RWPE2 (cell line): ENCODE measurements at regions not wholly inside any gene's neighbourhood (a gene's known extent, or its start where the extent isn't known, plus 50 kb on each side); places are given as distances from the start of the nearest gene placed in this dataset.

Experiments used
- ATAC-seq: fragments of 200-7000 bp; cut with Tn5 transposase; 3 replicates; pipeline ENCODE4 v1.9.1; 2021; ENCODE audit warnings: low read depth
- DNase-seq: peaks from one replicate; pipeline ENCODE4 v3.0.0-alpha.2; 2020; ENCODE audit warnings: low spot score
- H3K27ac ChIP-seq: fragments of 450-650 bp; 2 replicates; pipeline ENCODE4 v1.5.1; 2017; ENCODE audit warnings: mild to moderate bottlenecking; ENCODE audit not compliant: poor library complexity, severe bottlenecking
- H3K27me3 ChIP-seq: fragments of 250-450 bp; sonication (Bioruptor Pico); 2 replicates; pipeline ENCODE4 v1.5.1; 2021; ENCODE audit warnings: mild to moderate bottlenecking, moderate library complexity; ENCODE audit not compliant: insufficient read depth, poor library complexity, severe bottlenecking
- H3K36me3 ChIP-seq: fragments of 250-450 bp; sonication (Bioruptor Pico); 2 replicates; pipeline ENCODE4 v1.5.1; 2020; ENCODE audit warnings: low read depth, mild to moderate bottlenecking, moderate library complexity
- H3K4me1 ChIP-seq: fragments of 250-450 bp; sonication (Bioruptor Pico); 2 replicates; pipeline ENCODE4 v1.5.1; 2021; ENCODE audit warnings: mild to moderate bottlenecking, moderate library complexity; ENCODE audit not compliant: insufficient read depth, poor library complexity, severe bottlenecking
- H3K4me3 ChIP-seq: fragments of 250-450 bp; sonication (Bioruptor Pico); 2 replicates; pipeline ENCODE4 v1.5.1; 2021; ENCODE audit warnings: mild to moderate bottlenecking, moderate library complexity; ENCODE audit not compliant: severe bottlenecking
- H3K9me3 ChIP-seq: fragments of 250-450 bp; sonication (Bioruptor Pico); 2 replicates; pipeline ENCODE4 v1.5.1; 2021; ENCODE audit warnings: mild to moderate bottlenecking, moderate library complexity; ENCODE audit not compliant: severe bottlenecking
- TF ChIP-seq, protein P1 (sequence below): fragments of 450-650 bp; IDR thresholded peaks from one replicate; pipeline ENCODE4 v1.5.1; 2017; ENCODE audit warnings: mild to moderate bottlenecking, moderate library complexity; ENCODE audit not compliant: poor library complexity, severe bottlenecking

DNA sequence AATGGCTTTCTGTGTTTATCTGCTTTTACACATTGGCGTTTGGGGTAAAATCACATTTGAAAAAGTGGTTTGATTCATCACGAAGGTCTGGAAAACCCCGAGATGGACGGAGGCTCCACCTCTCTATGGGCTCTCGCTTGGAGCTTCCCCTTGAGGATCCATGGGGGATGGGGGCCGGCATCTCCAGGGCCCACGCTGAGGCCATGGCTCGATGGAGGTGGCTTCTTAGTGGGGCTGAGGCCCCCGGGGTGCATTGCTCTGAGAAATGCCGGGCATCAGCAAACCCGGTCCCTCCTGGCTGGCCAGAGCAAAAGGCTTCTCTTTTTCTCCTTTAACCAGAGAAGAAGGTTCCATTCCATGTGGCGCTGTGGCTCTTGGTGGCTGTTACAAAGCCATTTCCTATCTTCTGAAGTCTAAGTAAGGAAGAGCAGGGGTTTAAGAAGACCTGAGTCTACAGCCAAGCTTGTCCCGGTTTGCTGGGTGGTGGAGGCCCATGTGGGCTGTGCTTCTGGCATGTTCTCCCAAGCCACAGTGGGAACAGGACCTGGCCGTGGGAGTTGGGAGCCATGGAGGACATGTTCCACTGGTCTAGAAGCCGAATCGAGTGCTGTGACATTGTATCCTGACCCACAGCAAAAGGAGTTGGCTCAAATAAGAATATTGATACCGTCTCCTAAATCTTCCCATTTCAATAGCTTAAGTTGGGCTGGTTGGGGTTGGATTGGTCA is 243.5 kb upstream of the PITRM1 start:
- Histone ChIP-seq H3K36me3 (no peaks in the 10 kb centered on the region), H3K9me3 (no peaks in the 10 kb centered on the region), H3K27me3 (no peaks in the 10 kb centered on the region), H3K4me1 (no peaks in the 10 kb centered on the region), H3K27ac (no peak overlapping the region), H3K4me3 (no peak overlapping the region)
- TF ChIP-seq, protein P1, sequence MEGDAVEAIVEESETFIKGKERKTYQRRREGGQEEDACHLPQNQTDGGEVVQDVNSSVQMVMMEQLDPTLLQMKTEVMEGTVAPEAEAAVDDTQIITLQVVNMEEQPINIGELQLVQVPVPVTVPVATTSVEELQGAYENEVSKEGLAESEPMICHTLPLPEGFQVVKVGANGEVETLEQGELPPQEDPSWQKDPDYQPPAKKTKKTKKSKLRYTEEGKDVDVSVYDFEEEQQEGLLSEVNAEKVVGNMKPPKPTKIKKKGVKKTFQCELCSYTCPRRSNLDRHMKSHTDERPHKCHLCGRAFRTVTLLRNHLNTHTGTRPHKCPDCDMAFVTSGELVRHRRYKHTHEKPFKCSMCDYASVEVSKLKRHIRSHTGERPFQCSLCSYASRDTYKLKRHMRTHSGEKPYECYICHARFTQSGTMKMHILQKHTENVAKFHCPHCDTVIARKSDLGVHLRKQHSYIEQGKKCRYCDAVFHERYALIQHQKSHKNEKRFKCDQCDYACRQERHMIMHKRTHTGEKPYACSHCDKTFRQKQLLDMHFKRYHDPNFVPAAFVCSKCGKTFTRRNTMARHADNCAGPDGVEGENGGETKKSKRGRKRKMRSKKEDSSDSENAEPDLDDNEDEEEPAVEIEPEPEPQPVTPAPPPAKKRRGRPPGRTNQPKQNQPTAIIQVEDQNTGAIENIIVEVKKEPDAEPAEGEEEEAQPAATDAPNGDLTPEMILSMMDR: no peak
- no peak for ATAC-seq
- DNase-seq: no peak

DNA sequence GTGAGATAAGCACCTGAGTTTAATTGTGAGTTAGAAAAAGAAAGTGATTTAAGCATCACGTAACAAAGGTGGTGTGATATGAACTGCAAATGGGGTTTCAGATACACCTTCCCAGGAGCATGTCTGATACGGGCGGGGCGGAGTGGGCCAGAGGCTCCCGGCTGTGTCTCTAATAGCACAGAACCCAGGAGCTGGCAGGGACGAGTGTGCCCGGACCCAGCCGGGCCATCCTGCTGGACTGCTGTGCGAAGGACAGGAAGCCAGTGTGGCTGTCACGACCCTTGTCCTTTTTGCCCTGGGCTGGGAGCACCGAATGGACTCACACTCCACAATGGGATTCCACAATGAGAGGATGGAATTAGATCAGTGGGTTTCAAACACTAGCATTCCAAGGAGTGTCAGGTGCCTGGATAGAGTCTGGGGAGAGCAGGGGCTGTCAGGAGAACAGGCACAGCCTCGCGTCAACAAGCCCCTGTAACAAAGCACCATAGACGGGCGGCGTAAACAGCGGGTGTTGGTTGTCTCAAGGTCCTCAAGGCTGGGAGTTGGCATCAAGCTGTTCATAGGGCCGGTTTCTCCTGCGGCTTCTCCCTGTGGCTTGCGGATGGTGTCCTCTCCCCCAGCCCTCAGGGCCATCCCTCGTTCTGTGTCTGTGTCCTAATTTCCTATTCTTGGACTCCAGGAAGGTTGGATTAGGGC is 242.6 kb upstream of the PITRM1 start:
- H3K27me3 ChIP-seq: no peaks in the 10 kb centered on the region
- no peak for ATAC-seq
- TF ChIP-seq, protein P1: no peak

DNA sequence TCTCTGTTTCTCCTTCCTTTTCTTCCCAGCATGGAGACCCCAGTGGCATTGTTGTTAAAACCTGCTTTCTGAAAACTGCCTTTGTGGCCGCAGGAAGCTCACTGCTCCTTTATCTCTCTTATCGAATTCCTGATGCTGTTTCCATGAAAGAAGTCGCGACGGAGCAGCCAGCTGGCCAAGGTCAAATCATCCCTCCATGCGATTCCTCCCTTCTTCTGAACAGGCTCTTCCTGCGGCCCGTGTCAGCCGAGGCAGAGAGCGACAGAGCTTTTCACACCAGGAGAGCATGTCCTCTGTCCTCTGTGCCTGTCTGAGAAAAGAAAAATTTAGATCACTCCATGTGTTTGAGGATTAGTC is 242.1 kb upstream of the PITRM1 start:
- Histone ChIP-seq H3K4me3 (no peak overlapping the region), H3K4me1 (no peaks in the 10 kb centered on the region), H3K27me3 (no peaks in the 10 kb centered on the region), H3K36me3 (no peaks in the 10 kb centered on the region), H3K27ac (no peak overlapping the region), H3K9me3 (no peaks in the 10 kb centered on the region)
- TF ChIP-seq, protein P1: no peak
- no peak for DNase-seq
- no peak for ATAC-seq

More for the DNA sequence above, 242.6 kb upstream of the PITRM1 start:
- Histone ChIP-seq H3K36me3 (no peaks in the 10 kb centered on the region), H3K4me1 (no peaks in the 10 kb centered on the region), H3K27ac (no peak overlapping the region), H3K4me3 (no peak overlapping the region), H3K9me3 (no peaks in the 10 kb centered on the region)
- no peak for DNase-seq

DNA sequence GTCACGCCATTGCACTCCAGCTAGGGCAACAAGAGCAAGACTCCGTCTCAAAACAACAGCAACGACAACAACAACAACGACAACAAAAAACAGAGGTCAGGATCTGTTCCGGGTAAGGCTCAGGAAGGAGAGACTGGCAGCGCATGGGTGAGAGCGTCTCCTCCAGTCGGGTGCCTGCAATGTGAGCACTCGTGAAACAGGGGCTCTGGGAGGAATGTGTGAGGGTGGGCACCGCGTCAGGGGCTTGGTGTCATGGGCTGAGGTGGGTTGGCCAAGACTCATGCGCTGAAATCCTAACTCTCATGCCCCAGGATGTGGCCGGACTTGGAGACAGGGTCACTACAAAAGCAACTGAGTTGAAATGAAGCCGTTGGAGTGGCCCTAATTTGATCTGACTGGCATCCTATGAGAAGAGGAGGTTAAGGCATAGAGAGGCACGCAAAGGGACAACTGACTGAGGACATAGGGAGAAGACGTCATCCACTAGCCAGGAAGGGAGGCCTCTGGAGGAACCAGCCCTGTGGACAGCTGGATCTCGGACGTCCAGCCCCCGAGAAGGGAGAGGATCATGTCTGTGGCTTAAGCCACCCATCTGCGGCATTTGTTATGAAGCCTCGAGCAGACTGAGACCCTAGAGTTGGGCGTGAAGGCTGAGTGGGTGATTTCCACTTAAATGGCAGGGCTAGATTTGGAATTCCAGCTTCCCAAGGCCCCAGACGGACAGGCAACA is 241.5 kb upstream of the PITRM1 start:
- ATAC-seq (no peak), DNase-seq (no peak)
- no peaks in the 10 kb centered on the region for H3K9me3 ChIP-seq
- TF ChIP-seq, protein P1: no peak
- no peaks in the 10 kb centered on the region for H3K36me3 ChIP-seq
- no peak overlapping the region for H3K27ac ChIP-seq
- no peaks in the 10 kb centered on the region for H3K4me1 ChIP-seq
- H3K4me3 ChIP-seq: no peak overlapping the region
- no peaks in the 10 kb centered on the region for H3K27me3 ChIP-seq
